K562 (cell line): ENCODE measurements at regions not wholly inside any gene's neighbourhood (a gene's known extent, or its start where the extent isn't known, plus 50 kb on each side); places are given as distances from the start of the nearest gene placed in this dataset.

Experiments used
- ATAC-seq: fragments of 200-7000 bp; cut with Tn5 transposase; 3 replicates; pipeline ENCODE4 v1.9.1; 2020; ENCODE audit warnings: moderate library complexity
- BruUV-seq: library from RNA; stranded (reverse); fragments of 400-500 nt; replicated peaks from 2 replicates; lab custom pipeline; 2021; lab: Mats Ljungman, UMichigan
- CTCF ChIA-PET: fragments of 300-600 bp; formaldehyde crosslinking; extraction: SDS; loops from one replicate; lab custom pipeline; 2021; ENCODE audit warnings: low intra/inter-chr PET ratio; lab: Yijun Ruan, JAX
- POLR2A ChIA-PET: fragments of 300-600, 350-650 bp; sonication (Branson Sonifier 250); formaldehyde crosslinking; extraction: SDS; loops from one replicate; lab custom pipeline; 2021; ENCODE audit warnings: antibody characterized with exemption, inconsistent platforms; lab: Yijun Ruan, JAX
- DNase-seq, 4 experiments: peaks; one replicate each; pipeline versions ENCODE4 v3.0.0 to v3.0.0-alpha.2; 2011 to 2018; ENCODE audit warnings: low spot score in 3 of 4, mixed read lengths in 3 of 4; ENCODE audit errors: extremely low read depth in 1 of 4
- FAIRE-seq: peaks from 2 replicates; lab custom pipeline; 2011; peaks lifted over from hg19 to GRCh38; lab: Jason Lieb, UNC
- H2AFZ ChIP-seq: 2 replicates; pipeline ENCODE4 v1.6.0; 2011; ENCODE audit warnings: low read depth, low read length, control low read depth, inconsistent platforms
- H3K27ac ChIP-seq: fragments of 200-600 bp; 3 replicates; pipeline ENCODE4 v1.8.0; 2011; ENCODE audit warnings: low read depth, mild to moderate bottlenecking, control low read depth, inconsistent platforms, low read length, moderate library complexity, mixed read lengths; ENCODE audit errors: extremely low read depth
- H3K27me3 ChIP-seq, 2 experiments: fragments of 300-600 bp in 1 of 2; 2 replicates in 1 of 2; 3 replicates in 1 of 2; pipeline versions ENCODE4 v1.6.0 to v1.8.0; 2011; ENCODE audit warnings: inconsistent platforms in 2 of 2, low read length in 2 of 2, mild to moderate bottlenecking in 1 of 2, mixed read lengths in 1 of 2, moderate library complexity in 1 of 2; ENCODE audit not compliant: control insufficient read depth in 2 of 2, insufficient read depth in 2 of 2
- H3K36me3 ChIP-seq: fragments of 300-600 bp; 3 replicates; pipeline ENCODE4 v1.8.0; 2011; ENCODE audit warnings: mild to moderate bottlenecking, low read length, inconsistent platforms; ENCODE audit not compliant: control insufficient read depth, insufficient read depth
- H3K4me1 ChIP-seq, 2 experiments: fragments of 200-600 bp in 1 of 2; replicated peaks in 1 of 2; 2 replicates in 1 of 2; 3 replicates in 1 of 2; pipeline versions ENCODE4 v1.5.1 to v1.8.0; 2011; ENCODE audit warnings: inconsistent platforms in 2 of 2, low read length in 2 of 2, mild to moderate bottlenecking in 1 of 2, mixed read lengths in 1 of 2, moderate library complexity in 1 of 2; ENCODE audit not compliant: control insufficient read depth in 2 of 2, insufficient read depth in 2 of 2
- H3K4me2 ChIP-seq: 2 replicates; pipeline ENCODE4 v1.6.1; 2011; ENCODE audit warnings: low read length, control low read depth, inconsistent platforms, mixed read lengths; ENCODE audit not compliant: insufficient read depth
- H3K4me3 ChIP-seq: fragments of 200-600 bp; sonication (generic), shearing (Covaris generic); 2 replicates; pipeline ENCODE4 v1.5.1; 2016; ENCODE audit warnings: control low read depth, inconsistent platforms
- H3K79me2 ChIP-seq: fragments of 200-600 bp; 3 replicates; pipeline ENCODE4 v1.8.0; 2011; ENCODE audit warnings: low read length, inconsistent platforms; ENCODE audit not compliant: control insufficient read depth, insufficient read depth
- H3K9ac ChIP-seq, 2 experiments: 2 replicates each; pipeline versions ENCODE4 v1.6.0 to v1.6.1; 2011; ENCODE audit warnings: low read depth in 2 of 2, low read length in 2 of 2, control low read depth in 1 of 2, inconsistent platforms in 1 of 2, mild to moderate bottlenecking in 1 of 2, mixed read lengths in 1 of 2; ENCODE audit not compliant: insufficient read depth in 1 of 2
- H3K9me1 ChIP-seq: one replicate; pipeline ENCODE4 v1.6.0; 2011; ENCODE audit warnings: inconsistent platforms, mild to moderate bottlenecking, low read length, moderate library complexity; ENCODE audit not compliant: control insufficient read depth, insufficient read depth
- H3K9me3 ChIP-seq: replicated peaks from 2 replicates; pipeline ENCODE4 v1.5.1; 2011; ENCODE audit warnings: low read depth, low read length, inconsistent platforms; ENCODE audit not compliant: control insufficient read depth, insufficient read depth
- H4K20me1 ChIP-seq: replicated peaks from 2 replicates; pipeline ENCODE4 v1.6.1; 2011; ENCODE audit warnings: low read length, inconsistent platforms, mixed read lengths; ENCODE audit not compliant: control insufficient read depth, insufficient read depth
- ARHGAP35 ChIP-seq: fragments of 450-650 bp; IDR thresholded peaks from 2 replicates; pipeline ENCODE4 v1.6.1; 2018; ENCODE audit not compliant: partially characterized antibody
- ATF1 ChIP-seq, 2 experiments: fragments of 450-650 bp in 1 of 2; IDR thresholded peaks; 2 replicates each; pipeline ENCODE4 v1.6.1; 2016; ENCODE audit warnings: missing compliant biosample characterization in 1 of 2, missing genetic modification characterization in 1 of 2
- CAMTA2 ChIP-seq: fragments of 250-450 bp; sonication (Bioruptor Pico); conservative IDR thresholded peaks from 2 replicates; pipeline ENCODE4 v1.5.1; 2022
- COPS2 ChIP-seq: fragments of 450-650 bp; conservative IDR thresholded peaks from 2 replicates; pipeline ENCODE4 v1.6.1; 2016; ENCODE audit warnings: mild to moderate bottlenecking, moderate library complexity
- EWSR1 ChIP-seq: fragments of 450-650 bp; IDR thresholded peaks from 2 replicates; pipeline ENCODE4 v1.6.1; 2018; ENCODE audit warnings: borderline replicate concordance, mild to moderate bottlenecking, low read depth, moderate library complexity; ENCODE audit not compliant: partially characterized antibody
- HOXB6 ChIP-seq: fragments of 250-450 bp; sonication (Bioruptor Pico); IDR thresholded peaks from 2 replicates; pipeline ENCODE4 v1.5.1; 2022; ENCODE audit warnings: mild to moderate bottlenecking, borderline replicate concordance
- MAFF ChIP-seq: IDR thresholded peaks from 2 replicates; pipeline ENCODE4 v1.6.1; 2012; ENCODE audit warnings: low read length, improper control_type of control experiment
- MEF2D ChIP-seq: conservative IDR thresholded peaks from 2 replicates; pipeline ENCODE4 v1.6.1; 2016; ENCODE audit warnings: low read depth, missing genetic modification characterization, missing compliant biosample characterization
- PCBP2 ChIP-seq: fragments of 200-400 bp; formaldehyde crosslinking; IDR thresholded peaks from 2 replicates; pipeline ENCODE4 v1.6.1; 2018; ENCODE audit warnings: low read length, low read depth, mild to moderate bottlenecking, moderate library complexity; ENCODE audit not compliant: poor library complexity, severe bottlenecking
- PHF20 ChIP-seq: fragments of 450-650 bp; IDR thresholded peaks from 2 replicates; pipeline ENCODE4 v1.6.1; 2018; ENCODE audit not compliant: partially characterized antibody
- POLR2B ChIP-seq: fragments of 450-650 bp; IDR thresholded peaks from 2 replicates; pipeline ENCODE4 v1.6.1; 2018; ENCODE audit warnings: low read depth; ENCODE audit not compliant: partially characterized antibody
- RFX7 ChIP-seq: fragments of 250-450 bp; sonication (Bioruptor Pico); IDR thresholded peaks from 2 replicates; pipeline ENCODE4 v1.5.1; 2021; ENCODE audit warnings: mild to moderate bottlenecking
- SIX5 ChIP-seq, 2 experiments: IDR thresholded peaks; 2 replicates each; pipeline ENCODE4 v1.6.1; 2011; ENCODE audit warnings: low read length in 2 of 2, borderline replicate concordance in 1 of 2, low read depth in 1 of 2, mild to moderate bottlenecking in 1 of 2, moderate library complexity in 1 of 2; ENCODE audit not compliant: insufficient read depth in 1 of 2
- SMAD3 ChIP-seq: fragments of 450-650 bp; formaldehyde crosslinking; conservative IDR thresholded peaks from 2 replicates; pipeline ENCODE4 v1.4.0; 2020; ENCODE audit warnings: mild to moderate bottlenecking
- TARDBP ChIP-seq: fragments of 450-650 bp; IDR thresholded peaks from 2 replicates; pipeline ENCODE4 v1.6.1; 2016
- TCFL5 ChIP-seq: fragments of 250-450 bp; sonication (Bioruptor Pico); conservative IDR thresholded peaks from 2 replicates; pipeline ENCODE4 v1.6.1; 2021; ENCODE audit warnings: mild to moderate bottlenecking, moderate library complexity, matching md5 sums
- ZNF707 ChIP-seq: fragments of 250-450 bp; sonication (Bioruptor Pico); conservative IDR thresholded peaks from 2 replicates; pipeline ENCODE4 v1.8.0; 2022; ENCODE audit warnings: inconsistent platforms, mild to moderate bottlenecking, moderate library complexity
- ZNF76 ChIP-seq: fragments of 250-450 bp; sonication (Bioruptor Pico); IDR thresholded peaks from 2 replicates; pipeline ENCODE4 v1.4.0; 2020; ENCODE audit warnings: mild to moderate bottlenecking, moderate library complexity, borderline replicate concordance
- ZNF780A ChIP-seq: fragments of 250-450 bp; sonication (Bioruptor Pico); IDR thresholded peaks from 2 replicates; pipeline ENCODE4 v1.5.0; 2021; ENCODE audit warnings: mild to moderate bottlenecking
- WGBS: fragments of 100-300 bp; shearing (Covaris generic); methylation state at CpG from one replicate; pipeline ENCODE4 v1.1.6; 2016; ENCODE audit warnings: low coverage, mixed read lengths; ENCODE audit not compliant: insufficient coverage; ENCODE audit errors: missing lambda C conversion rate; 5-methylcytosine and 5-hydroxymethylcytosine counted together
- in situ Hi-C: fragments of 300-500 bp; cut with MboI; formaldehyde crosslinking; loops from 4 replicates; pipeline ENCODE4 v1.15.0; 2018; ENCODE audit warnings: inconsistent platforms, mixed read lengths
- intact Hi-C: fragments of 100-400 bp; cut with micrococcal nuclease; formaldehyde crosslinking; loops from 2 replicates; pipeline ENCODE4 v1.14.2; 2022
- TF ChIP-seq, protein P1 (sequence below): fragments of 200-800 bp; sonication (Bioruptor generic); IDR thresholded peaks from 2 replicates; pipeline ENCODE4 v1.6.1; 2017; ENCODE audit warnings: missing genetic modification characterization, missing compliant biosample characterization

DNA sequence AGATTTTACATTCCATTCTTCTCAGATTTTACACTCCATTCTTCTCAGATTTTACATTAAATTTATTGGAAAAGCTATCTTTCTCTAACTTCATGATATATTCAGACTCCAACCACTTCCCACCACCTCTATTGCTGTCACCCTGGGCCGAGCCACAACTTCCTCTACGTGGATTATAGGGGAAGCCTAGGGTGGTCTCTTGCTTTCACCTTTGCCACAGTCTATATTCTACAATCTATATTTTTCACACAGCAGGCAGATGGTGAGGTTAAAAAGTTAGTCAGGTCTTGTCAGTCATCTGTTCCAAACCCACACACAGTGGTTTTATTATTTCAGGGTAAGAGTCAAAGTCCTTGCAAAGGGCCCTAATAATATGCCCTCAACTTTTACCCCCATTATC is 370.8 kb upstream of the SUCLG2 start (continued):
- no peak for TF ChIP-seq POLR2B
- no peak for TF ChIP-seq EWSR1

GRCh38 chr3:68019876-68020275 is 365.5 kb upstream of the SUCLG2 start:
- no peak for TF ChIP-seq HOXB6
- TF ChIP-seq TARDBP, result no peak
- TF ChIP-seq, protein P1, sequence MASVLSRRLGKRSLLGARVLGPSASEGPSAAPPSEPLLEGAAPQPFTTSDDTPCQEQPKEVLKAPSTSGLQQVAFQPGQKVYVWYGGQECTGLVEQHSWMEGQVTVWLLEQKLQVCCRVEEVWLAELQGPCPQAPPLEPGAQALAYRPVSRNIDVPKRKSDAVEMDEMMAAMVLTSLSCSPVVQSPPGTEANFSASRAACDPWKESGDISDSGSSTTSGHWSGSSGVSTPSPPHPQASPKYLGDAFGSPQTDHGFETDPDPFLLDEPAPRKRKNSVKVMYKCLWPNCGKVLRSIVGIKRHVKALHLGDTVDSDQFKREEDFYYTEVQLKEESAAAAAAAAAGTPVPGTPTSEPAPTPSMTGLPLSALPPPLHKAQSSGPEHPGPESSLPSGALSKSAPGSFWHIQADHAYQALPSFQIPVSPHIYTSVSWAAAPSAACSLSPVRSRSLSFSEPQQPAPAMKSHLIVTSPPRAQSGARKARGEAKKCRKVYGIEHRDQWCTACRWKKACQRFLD (CRISPR knock-in tag), result no peak
- no peak for TF ChIP-seq ZNF76 (CRISPR knock-in tag)
- TF ChIP-seq ZNF780A, result no peak
- TF ChIP-seq RFX7 (CRISPR knock-in tag), result no peak
- no peak for TF ChIP-seq ATF1 (CRISPR knock-in tag; IDR thresholded peaks at IDR 0.05)
- no peak for TF ChIP-seq ATF1 (tag; IDR thresholded peaks at IDR 0.05)
- no peak for TF ChIP-seq MEF2D (tag)
- TF ChIP-seq TCFL5 (CRISPR knock-in tag), result no peak
- TF ChIP-seq PHF20, result no peak
- TF ChIP-seq SMAD3 (CRISPR knock-in tag), result no peak
- no peak for TF ChIP-seq CAMTA2 (CRISPR knock-in tag)
- TF ChIP-seq ZNF707 (CRISPR knock-in tag), result no peak
- TF ChIP-seq MAFF, result no peak
- no peak for TF ChIP-seq ARHGAP35
- TF ChIP-seq PCBP2, result no peak
- no peak for TF ChIP-seq SIX5 (IDR thresholded peaks at IDR 0.05; ENCODE audit: borderline replicate concordance in 1 of 2, insufficient read depth in 1 of 2, low read depth in 1 of 2, low read length in 2 of 2)
- no peak for TF ChIP-seq COPS2
- TF ChIP-seq, all 486 proteins: peak for 0
- POLR2A ChIA-PET, result no interaction called here
- in situ Hi-C loops, result no loop called here

More at GRCh38 chr3:68019876-68020275, 365.5 kb upstream of the SUCLG2 start:
- no peak for ATAC-seq
- Histone ChIP-seq H3K4me2 (no peak overlapping the region), H3K9me1 (no peaks in the 10 kb centered on the region), H4K20me1 (no peaks in the 10 kb centered on the region), H3K27ac (no peak overlapping the region), H3K4me1 (no peaks in the 10 kb centered on the region), H3K79me2 (no peaks in the 10 kb centered on the region), H2AFZ (no peak overlapping the region), H3K27me3 (no peaks in the 10 kb centered on the region), H3K4me3 (no peak overlapping the region), H3K9me3 (no peaks in the 10 kb centered on the region), H3K36me3 (no peaks in the 10 kb centered on the region), H3K9ac (no peak overlapping the region)
- CTCF ChIA-PET, result no interaction called here
- DNase-seq, result no peak
- no peak for FAIRE-seq
- BruUV-seq, result no TSS peak
- intact Hi-C loops, result no loop called here
- 0% methylated on average over 1 of the region's 1 CpG for WGBS
